Calu3 (cell line): ENCODE measurements at regions not wholly inside any gene's neighbourhood (a gene's known extent, or its start where the extent isn't known, plus 50 kb on each side); places are given as distances from the start of the nearest gene placed in this dataset.

ENCODE experiments used
- BruUV-seq: library from RNA; stranded (reverse); fragments of 400-500 nt; replicated peaks from 2 replicates; lab custom pipeline; 2021; lab: Mats Ljungman, UMichigan
- CTCF ChIA-PET: fragments of 300-600 bp; sonication (Branson Sonifier 250); formaldehyde crosslinking; loops from one replicate; lab custom pipeline; 2022; ENCODE audit warnings: antibody characterized with exemption; lab: Charles Lee
- DNase-seq: peaks from one replicate; pipeline ENCODE4 v3.0.0; 2022
- H3K27ac Mint-ChIP-seq: one replicate; pipeline ENCODE4 v1.8.0; 2022; ENCODE audit warnings: mixed read lengths; ENCODE audit not compliant: unreplicated experiment
- H3K27me3 Mint-ChIP-seq: one replicate; pipeline ENCODE4 v1.8.0; 2022; ENCODE audit warnings: mixed read lengths; ENCODE audit not compliant: unreplicated experiment
- H3K36me3 Mint-ChIP-seq: one replicate; pipeline ENCODE4 v1.8.0; 2022; ENCODE audit warnings: mild to moderate bottlenecking, moderate library complexity, mixed read lengths; ENCODE audit not compliant: insufficient read depth, unreplicated experiment
- H3K4me1 Mint-ChIP-seq: one replicate; pipeline ENCODE4 v1.8.0; 2022; ENCODE audit warnings: mild to moderate bottlenecking, low read depth, mixed read lengths; ENCODE audit not compliant: unreplicated experiment
- H3K4me3 Mint-ChIP-seq: one replicate; pipeline ENCODE4 v1.8.0; 2022; ENCODE audit warnings: mild to moderate bottlenecking, low read depth, moderate library complexity, mixed read lengths; ENCODE audit not compliant: unreplicated experiment
- H3K9me3 Mint-ChIP-seq: one replicate; pipeline ENCODE4 v1.8.0; 2022; ENCODE audit warnings: low read depth, mixed read lengths; ENCODE audit not compliant: unreplicated experiment
- CTCF ChIP-seq: fragments of 200-600 bp; IDR thresholded peaks from one replicate; pipeline ENCODE4 v1.8.0; 2022; ENCODE audit warnings: antibody characterized with exemption; ENCODE audit not compliant: unreplicated experiment
- intact Hi-C: fragments of 100-400 bp; cut with micrococcal nuclease; formaldehyde crosslinking; loops from one replicate; pipeline ENCODE4 v1.10.0; 2022; ENCODE audit not compliant: unreplicated experiment

GRCh38 chr1:73356485-73356884 lies 841.5 kb downstream of the LRRIQ3 start:
- no peak overlapping the region for H3K27ac Mint-ChIP-seq

GRCh38 chr1:73343947-73344346 lies 854.0 kb downstream of the LRRIQ3 start:
- Mint-ChIP-seq H3K36me3 (no peaks in the 10 kb centered on the region), H3K4me3 (no peak overlapping the region), H3K27ac (no peak overlapping the region), H3K4me1 (no peaks in the 10 kb centered on the region), H3K27me3 (no peaks in the 10 kb centered on the region), H3K9me3 (peaks cover 11% of the 10 kb centered on the region)
- intact Hi-C loops: no loop called here
- CTCF ChIA-PET: no interaction called here
- no peak for TF ChIP-seq CTCF
- DNase-seq: no peak
- BruUV-seq: no TSS peak

More at GRCh38 chr1:73356485-73356884, 841.5 kb downstream of the LRRIQ3 start:
- H3K4me3 Mint-ChIP-seq: no peak overlapping the region
- H3K9me3 Mint-ChIP-seq: peaks cover 14% of the 10 kb centered on the region
- no peaks in the 10 kb centered on the region for H3K36me3 Mint-ChIP-seq
- H3K27me3 Mint-ChIP-seq: no peaks in the 10 kb centered on the region
- CTCF ChIA-PET: interaction anchor here (0.5 kb wide), 1 partner anchor 1750 kb away, joined by 9 read pairs; no protein-coding TSS in a partner anchor
- no peaks in the 10 kb centered on the region for H3K4me1 Mint-ChIP-seq
- intact Hi-C loops: no loop called here
- no TSS peak for BruUV-seq
- no peak for TF ChIP-seq CTCF
- DNase-seq: no peak

GRCh38 chr1:73333847-73334503 lies 864.0 kb downstream of the LRRIQ3 start:
- Mint-ChIP-seq H3K36me3 (no peaks in the 10 kb centered on the region), H3K4me1 (no peaks in the 10 kb centered on the region), H3K4me3 (no peak overlapping the region), H3K9me3 (peaks cover 21% of the 10 kb centered on the region), H3K27ac (no peak overlapping the region), H3K27me3 (no peaks in the 10 kb centered on the region)
- no TSS peak for BruUV-seq
- no peak for TF ChIP-seq CTCF
- CTCF ChIA-PET: interaction anchor here (0.5 to 1.0 kb wide), 2 partner anchors 13 to 26 kb away, joined by 3 to 4 read pairs; no protein-coding TSS in a partner anchor
- intact Hi-C loops: no loop called here
- DNase-seq: no peak

- BruUV-seq: no TSS peak
- CTCF ChIA-PET: no interaction called here
- H3K4me1 Mint-ChIP-seq: no peaks in the 10 kb centered on the region
- TF ChIP-seq CTCF: no peak
- H3K36me3 Mint-ChIP-seq: no peaks in the 10 kb centered on the region
- no peak overlapping the region for H3K27ac Mint-ChIP-seq
- H3K4me3 Mint-ChIP-seq: no peak overlapping the region
- H3K9me3 Mint-ChIP-seq: peaks cover 19% of the 10 kb centered on the region
- H3K27me3 Mint-ChIP-seq: no peaks in the 10 kb centered on the region
- intact Hi-C loops: no loop called here
- no peak for DNase-seq
Measured at GRCh38 chr1:73331726-73332125, 866.2 kb downstream of the LRRIQ3 start.
